ENCODE measurements at regions not wholly inside any gene's neighbourhood (a gene's known extent, or its start where the extent isn't known, plus 50 kb on each side); places are given as distances from the start of the nearest gene placed in this dataset.
A peak's percentile ranks its signal among the peaks of the same experiment; 100 is the strongest.

- no peaks in the 10 kb centered on the region for H3K27me3 Mint-ChIP-seq
- Histone ChIP-seq H3K27me3 (replicated peaks in 1 of 4; ENCODE audit: control extremely low read depth in 1 of 4, control insufficient read depth in 3 of 4, insufficient read depth in 4 of 4, low read length in 3 of 4) (no peaks in the 10 kb centered on the region), H3K36me3 (replicated peaks in 1 of 2; ENCODE audit: control extremely low read depth in 1 of 2, control insufficient read depth in 1 of 2, extremely low read depth in 1 of 2, insufficient read depth in 2 of 2, low read length in 1 of 2) (no peaks in the 10 kb centered on the region), H3K79me2 (ENCODE audit: control insufficient read depth, insufficient read depth, low read length) (no peaks in the 10 kb centered on the region), H2AFZ (ENCODE audit: insufficient read depth, low read depth, low read length, poor library complexity, severe bottlenecking) (no peak overlapping the region), H3K4me3 (ENCODE audit: control extremely low read depth in 1 of 5, extremely low read depth in 1 of 5, insufficient read depth in 1 of 5, low read depth in 2 of 5, low read length in 4 of 5) (peak overlapping the region in 2 of 5 experiments; percentile 7 to 18), H3K4me2 (replicated peaks; ENCODE audit: low read depth, low read length, poor library complexity, severe bottlenecking) (no peak overlapping the region), H3K4me1 (ENCODE audit: control insufficient read depth in 2 of 2, insufficient read depth in 2 of 2, low read length in 2 of 2) (peaks cover 2 to 25% of the 10 kb centered on the region in 2 donors), H3K9me3 (ENCODE audit: control extremely low read depth in 1 of 3, control insufficient read depth in 2 of 3, insufficient read depth in 1 of 3, low read length in 2 of 3) (no peaks in the 10 kb centered on the region), H3K27ac (ENCODE audit: low read length in 2 of 2) (peak overlapping the region in 1 of 2 donors; percentile 6), H4K20me1 (ENCODE audit: control insufficient read depth, insufficient read depth, low read length, poor library complexity, severe bottlenecking) (no peaks in the 10 kb centered on the region), H3K9ac (ENCODE audit: low read length) (no peak overlapping the region)
- no peak for TF ChIP-seq EZH2 (IDR thresholded peaks at IDR 0.05; ENCODE audit: borderline replicate concordance, insufficient read depth, low read depth, low read length, poor library complexity, severe bottlenecking)
- TF ChIP-seq, protein P1, sequence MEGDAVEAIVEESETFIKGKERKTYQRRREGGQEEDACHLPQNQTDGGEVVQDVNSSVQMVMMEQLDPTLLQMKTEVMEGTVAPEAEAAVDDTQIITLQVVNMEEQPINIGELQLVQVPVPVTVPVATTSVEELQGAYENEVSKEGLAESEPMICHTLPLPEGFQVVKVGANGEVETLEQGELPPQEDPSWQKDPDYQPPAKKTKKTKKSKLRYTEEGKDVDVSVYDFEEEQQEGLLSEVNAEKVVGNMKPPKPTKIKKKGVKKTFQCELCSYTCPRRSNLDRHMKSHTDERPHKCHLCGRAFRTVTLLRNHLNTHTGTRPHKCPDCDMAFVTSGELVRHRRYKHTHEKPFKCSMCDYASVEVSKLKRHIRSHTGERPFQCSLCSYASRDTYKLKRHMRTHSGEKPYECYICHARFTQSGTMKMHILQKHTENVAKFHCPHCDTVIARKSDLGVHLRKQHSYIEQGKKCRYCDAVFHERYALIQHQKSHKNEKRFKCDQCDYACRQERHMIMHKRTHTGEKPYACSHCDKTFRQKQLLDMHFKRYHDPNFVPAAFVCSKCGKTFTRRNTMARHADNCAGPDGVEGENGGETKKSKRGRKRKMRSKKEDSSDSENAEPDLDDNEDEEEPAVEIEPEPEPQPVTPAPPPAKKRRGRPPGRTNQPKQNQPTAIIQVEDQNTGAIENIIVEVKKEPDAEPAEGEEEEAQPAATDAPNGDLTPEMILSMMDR (IDR thresholded peaks at IDR 0.05) = no peak
- no CpG with 5 or more reads among the region's 2 CpGs for WGBS (ENCODE audit: insufficient coverage)
- peak overlapping the region; percentile 78 for H3K27ac Mint-ChIP-seq
- ATAC-seq (ENCODE audit: low read depth) (peak; percentile 66), DNase-seq (no peak)
- peaks cover 25% of the 10 kb centered on the region for H3K4me1 Mint-ChIP-seq
- CTCF ChIA-PET = interaction anchor here (0.7 kb wide), 1 partner anchor 72 kb away, joined by 3 read pairs; no protein-coding TSS in a partner anchor
- peak overlapping the region; percentile 46 for H3K4me3 Mint-ChIP-seq
- no peaks in the 10 kb centered on the region for H3K9me3 Mint-ChIP-seq (ENCODE audit: insufficient read depth)
- POLR2A ChIA-PET = no interaction called here
- intact Hi-C loops (cut with micrococcal nuclease) = no loop called here
Measured at GRCh38 chr14:105986894-105987284, 460.5 kb downstream of the TMEM121 start.

GRCh38 chr14:105987563-105987962 lies 461.2 kb downstream of the TMEM121 start:
- Histone ChIP-seq H3K4me3 (ENCODE audit: control extremely low read depth in 1 of 5, extremely low read depth in 1 of 5, insufficient read depth in 1 of 5, low read depth in 2 of 5, low read length in 4 of 5) (no peak overlapping the region), H3K27me3 (replicated peaks in 1 of 4; ENCODE audit: control extremely low read depth in 1 of 4, control insufficient read depth in 3 of 4, insufficient read depth in 4 of 4, low read length in 3 of 4) (no peaks in the 10 kb centered on the region), H3K27ac (ENCODE audit: low read length in 2 of 2) (no peak overlapping the region), H3K79me2 (ENCODE audit: control insufficient read depth, insufficient read depth, low read length) (no peaks in the 10 kb centered on the region), H3K9ac (ENCODE audit: low read length) (no peak overlapping the region), H3K9me3 (ENCODE audit: control extremely low read depth in 1 of 3, control insufficient read depth in 2 of 3, insufficient read depth in 1 of 3, low read length in 2 of 3) (no peaks in the 10 kb centered on the region), H2AFZ (ENCODE audit: insufficient read depth, low read depth, low read length, poor library complexity, severe bottlenecking) (no peak overlapping the region), H3K4me1 (ENCODE audit: control insufficient read depth in 2 of 2, insufficient read depth in 2 of 2, low read length in 2 of 2) (peaks cover 0 to 20% of the 10 kb centered on the region in 2 donors), H3K4me2 (replicated peaks; ENCODE audit: low read depth, low read length, poor library complexity, severe bottlenecking) (no peak overlapping the region), H4K20me1 (ENCODE audit: control insufficient read depth, insufficient read depth, low read length, poor library complexity, severe bottlenecking) (no peaks in the 10 kb centered on the region), H3K36me3 (replicated peaks in 1 of 2; ENCODE audit: control extremely low read depth in 1 of 2, control insufficient read depth in 1 of 2, extremely low read depth in 1 of 2, insufficient read depth in 2 of 2, low read length in 1 of 2) (no peaks in the 10 kb centered on the region)
- TF ChIP-seq, protein P1 (IDR thresholded peaks at IDR 0.05) = no peak
- TF ChIP-seq EZH2 (IDR thresholded peaks at IDR 0.05; ENCODE audit: borderline replicate concordance, insufficient read depth, low read depth, low read length, poor library complexity, severe bottlenecking) = no peak
- intact Hi-C loops (cut with micrococcal nuclease) = no loop called here
- ChIA-PET POLR2A (no interaction called here), CTCF (interaction anchor here (0.9 kb wide), 1 partner anchor 13 kb away, joined by 3 read pairs; no protein-coding TSS in a partner anchor)
- ATAC-seq (ENCODE audit: low read depth) (no peak), DNase-seq (no peak)
- no peaks in the 10 kb centered on the region for H3K27me3 Mint-ChIP-seq
- no CpG with 5 or more reads among the region's 4 CpGs for WGBS (ENCODE audit: insufficient coverage)
- peaks cover 19% of the 10 kb centered on the region for H3K4me1 Mint-ChIP-seq
- peak overlapping the region; percentile 46 for H3K27ac Mint-ChIP-seq
- no peaks in the 10 kb centered on the region for H3K9me3 Mint-ChIP-seq (ENCODE audit: insufficient read depth)
- peak overlapping the region; percentile 46 for H3K4me3 Mint-ChIP-seq
